GM12875 (cell line): ENCODE measurements at regions not wholly inside any gene's neighbourhood (a gene's known extent, or its start where the extent isn't known, plus 50 kb on each side); places are given as distances from the start of the nearest gene placed in this dataset.

Experiments used
- H3K4me3 ChIP-seq: one replicate; pipeline ENCODE4 v1.5.1; 2011; ENCODE audit warnings: low read depth, low read length, control low read depth
- TF ChIP-seq, protein P1 (sequence below): IDR thresholded peaks from 2 replicates; pipeline ENCODE4 v1.5.1; 2011; ENCODE audit warnings: low read depth, mild to moderate bottlenecking, control low read depth, inconsistent platforms, low read length, moderate library complexity, borderline replicate concordance; ENCODE audit not compliant: insufficient read depth

DNA sequence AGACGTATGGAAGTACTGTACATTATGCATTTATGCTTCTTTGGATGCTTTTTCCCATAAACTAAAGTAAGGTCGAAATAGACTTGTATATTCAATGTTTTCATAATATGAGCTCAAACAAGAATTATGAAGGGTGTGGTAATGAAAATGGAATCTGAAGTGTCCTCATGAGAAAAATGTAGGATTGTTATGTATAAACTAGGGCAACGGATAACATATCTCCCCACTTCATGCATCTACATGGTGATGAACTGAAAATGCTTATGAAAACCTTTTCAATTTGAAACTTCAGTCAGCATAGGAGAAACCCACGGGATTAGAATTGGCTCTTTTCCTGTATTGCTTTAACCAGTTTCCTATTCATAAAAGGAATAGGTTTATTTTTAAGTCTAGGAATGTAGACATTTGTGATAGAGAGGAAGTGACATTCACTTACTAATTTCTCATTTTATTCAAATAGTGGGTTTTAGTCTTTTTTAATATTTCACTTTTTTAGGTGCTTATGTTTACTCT lies 608.2 kb upstream of the GCFC2 start:
- TF ChIP-seq, protein P1, sequence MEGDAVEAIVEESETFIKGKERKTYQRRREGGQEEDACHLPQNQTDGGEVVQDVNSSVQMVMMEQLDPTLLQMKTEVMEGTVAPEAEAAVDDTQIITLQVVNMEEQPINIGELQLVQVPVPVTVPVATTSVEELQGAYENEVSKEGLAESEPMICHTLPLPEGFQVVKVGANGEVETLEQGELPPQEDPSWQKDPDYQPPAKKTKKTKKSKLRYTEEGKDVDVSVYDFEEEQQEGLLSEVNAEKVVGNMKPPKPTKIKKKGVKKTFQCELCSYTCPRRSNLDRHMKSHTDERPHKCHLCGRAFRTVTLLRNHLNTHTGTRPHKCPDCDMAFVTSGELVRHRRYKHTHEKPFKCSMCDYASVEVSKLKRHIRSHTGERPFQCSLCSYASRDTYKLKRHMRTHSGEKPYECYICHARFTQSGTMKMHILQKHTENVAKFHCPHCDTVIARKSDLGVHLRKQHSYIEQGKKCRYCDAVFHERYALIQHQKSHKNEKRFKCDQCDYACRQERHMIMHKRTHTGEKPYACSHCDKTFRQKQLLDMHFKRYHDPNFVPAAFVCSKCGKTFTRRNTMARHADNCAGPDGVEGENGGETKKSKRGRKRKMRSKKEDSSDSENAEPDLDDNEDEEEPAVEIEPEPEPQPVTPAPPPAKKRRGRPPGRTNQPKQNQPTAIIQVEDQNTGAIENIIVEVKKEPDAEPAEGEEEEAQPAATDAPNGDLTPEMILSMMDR = no peak
- no peak overlapping the region for H3K4me3 ChIP-seq

DNA sequence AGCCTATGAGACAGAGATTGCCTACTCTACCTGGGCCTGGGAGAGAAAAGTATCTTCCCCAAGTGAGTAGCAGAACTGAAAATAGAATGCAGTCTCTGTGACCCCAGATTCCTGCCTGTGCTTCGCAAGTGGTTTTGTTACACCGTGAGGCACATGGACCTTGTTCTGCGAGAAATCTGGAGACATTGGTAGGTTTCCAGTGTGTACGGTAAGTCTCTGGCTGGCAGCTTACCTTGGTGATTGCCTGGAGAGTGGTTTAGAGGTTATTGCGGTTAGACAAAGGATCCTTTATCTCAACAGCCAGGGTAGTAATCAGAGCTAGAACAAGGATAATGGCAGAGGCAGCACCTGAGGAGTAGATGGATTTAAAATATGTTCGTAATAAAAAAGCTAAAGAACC lies 606.0 kb upstream of the GCFC2 start:
- H3K4me3 ChIP-seq = no peak overlapping the region
- TF ChIP-seq, protein P1 = no peak

DNA sequence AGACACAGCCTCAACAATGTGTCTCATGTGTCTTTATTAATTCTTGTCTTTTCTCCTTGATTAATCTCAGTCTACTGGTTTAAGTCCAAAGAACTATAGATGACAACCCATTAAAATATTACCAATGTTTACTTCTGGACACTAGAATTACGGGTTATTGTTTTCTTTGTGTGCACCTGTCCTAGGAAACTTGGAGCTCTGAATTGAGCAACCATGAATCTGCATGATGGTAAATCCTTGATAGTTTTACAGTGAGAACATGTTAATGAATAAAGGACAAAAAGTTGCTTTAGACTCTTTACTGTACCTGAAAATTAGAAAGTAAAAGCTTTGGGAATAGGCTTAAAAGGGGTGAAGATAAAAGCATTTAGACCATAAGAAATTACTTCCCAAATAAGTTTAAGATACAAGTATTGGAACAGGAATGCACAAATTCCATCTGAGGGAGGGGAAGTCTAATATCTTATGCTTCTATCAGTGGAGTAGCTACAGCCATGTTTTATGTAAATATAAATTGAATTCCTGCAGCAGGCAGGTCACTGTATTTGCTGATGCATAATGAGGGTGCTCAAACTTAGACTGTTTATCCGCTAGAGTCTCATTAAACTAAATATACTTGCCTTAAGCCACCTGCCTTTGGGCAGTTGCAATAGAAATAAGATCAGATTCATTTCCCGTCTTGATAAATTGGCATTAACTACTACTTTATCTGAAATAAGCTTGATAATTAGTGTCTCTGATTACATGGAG lies 603.7 kb upstream of the GCFC2 start:
- no peak overlapping the region for H3K4me3 ChIP-seq
- TF ChIP-seq, protein P1 = no peak

DNA sequence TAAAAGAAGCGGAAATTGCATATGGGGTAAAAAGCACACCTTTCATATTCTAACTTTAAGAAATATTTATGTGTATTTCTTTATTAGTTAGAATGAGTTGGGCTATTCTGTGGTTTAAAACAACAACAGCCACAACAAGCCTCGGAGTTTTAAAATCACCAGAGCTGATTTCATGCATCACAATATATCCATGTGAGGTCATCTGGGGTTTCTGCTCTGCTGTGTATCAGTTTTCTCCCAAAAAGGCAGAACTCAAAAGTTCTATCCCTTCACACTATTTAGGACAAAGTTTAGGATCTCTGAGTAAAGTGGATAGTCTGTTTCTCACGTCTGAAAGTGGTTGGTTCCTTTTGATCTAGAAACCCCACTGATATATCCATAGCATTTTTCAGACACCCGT lies 601.5 kb upstream of the GCFC2 start:
- TF ChIP-seq, protein P1 = no peak
- no peak overlapping the region for H3K4me3 ChIP-seq

DNA sequence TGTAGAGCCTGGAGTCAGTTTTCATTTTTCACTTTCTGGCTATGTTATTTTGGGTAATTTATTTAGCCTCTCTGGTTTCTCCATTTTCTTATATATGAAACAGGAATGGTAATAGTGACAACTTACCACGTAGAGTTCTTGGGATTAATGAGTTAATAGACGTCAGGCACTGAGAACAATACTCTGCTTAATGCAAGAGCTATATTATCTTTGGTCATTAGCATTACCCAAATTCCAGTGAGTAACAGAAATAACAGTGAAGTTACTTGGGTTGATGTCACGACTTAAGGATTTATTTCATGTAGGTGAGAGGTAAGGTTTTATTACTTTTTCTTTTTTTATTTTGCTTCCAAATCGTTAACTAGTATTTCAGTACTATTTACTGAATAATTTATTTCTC lies 601.0 kb upstream of the GCFC2 start:
- TF ChIP-seq, protein P1 = no peak
- no peak overlapping the region for H3K4me3 ChIP-seq

DNA sequence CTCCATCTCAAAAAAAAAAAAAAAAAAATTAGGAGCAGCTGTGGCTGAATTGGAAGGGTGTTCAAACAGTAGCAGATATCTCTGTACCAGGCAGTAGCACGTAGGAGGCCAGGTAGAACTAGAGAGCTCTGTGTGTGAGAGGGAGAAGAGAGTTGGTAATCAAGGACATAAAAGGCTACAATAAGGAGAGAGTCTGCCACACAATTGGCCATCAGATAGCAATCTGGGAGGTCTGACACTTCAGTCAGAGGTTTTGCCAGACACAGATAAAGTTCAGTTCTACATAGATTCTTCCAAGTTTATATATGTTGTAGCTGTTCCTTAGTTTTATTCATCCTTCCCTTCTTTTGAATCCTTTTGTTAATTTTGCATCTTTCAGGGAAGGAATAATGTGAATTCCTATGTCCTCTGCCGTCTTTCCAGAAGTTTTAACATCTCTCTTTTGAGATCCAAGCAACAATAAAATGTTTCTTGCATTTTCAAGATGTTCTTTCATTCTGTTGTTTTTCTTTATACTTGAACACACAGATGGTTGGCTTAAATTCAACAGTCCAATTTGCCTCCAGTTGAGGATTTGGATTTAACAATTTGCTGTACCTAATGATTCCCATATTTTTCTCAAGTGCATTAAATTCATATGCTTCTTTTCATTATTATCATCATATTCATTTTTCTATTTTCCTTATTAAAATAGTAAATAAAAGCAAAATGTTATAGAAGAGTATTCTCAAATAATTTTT lies 600.3 kb upstream of the GCFC2 start:
- TF ChIP-seq, protein P1 = no peak
- H3K4me3 ChIP-seq = no peak overlapping the region
